K562 (cell line): ENCODE measurements at regions not wholly inside any gene's neighbourhood (a gene's known extent, or its start where the extent isn't known, plus 50 kb on each side); places are given as distances from the start of the nearest gene placed in this dataset.

Source experiments
- CHD2 ChIP-seq: IDR thresholded peaks from 2 replicates; pipeline ENCODE4 v1.6.1; 2011; ENCODE audit warnings: low read depth, low read length
- MCM3 ChIP-seq: fragments of 450-650 bp; IDR thresholded peaks from 2 replicates; pipeline ENCODE4 v1.6.1; 2016
- PRPF4 ChIP-seq: fragments of 200-400 bp; formaldehyde crosslinking; IDR thresholded peaks from one replicate; pipeline ENCODE4 v1.6.1; 2017; ENCODE audit warnings: low read length, low read depth, mild to moderate bottlenecking; ENCODE audit not compliant: insufficient read depth, poor library complexity, severe bottlenecking
- TF ChIP-seq, protein P1 (sequence below): IDR thresholded peaks from 3 replicates; pipeline ENCODE4 v1.6.1; 2011; ENCODE audit warnings: borderline replicate concordance, mild to moderate bottlenecking, moderate library complexity; ENCODE audit not compliant: insufficient read length; ENCODE audit errors: extremely low read depth
- TF ChIP-seq, protein P2 (sequence below): sonication (generic); formaldehyde crosslinking; IDR thresholded peaks from 2 replicates; pipeline ENCODE4 v1.8.1; 2023; ENCODE audit warnings: mild to moderate bottlenecking, missing genetic modification reagents
- TF ChIP-seq, protein P3 (sequence below): fragments of 250-450 bp; sonication (Bioruptor Pico); IDR thresholded peaks from 2 replicates; pipeline ENCODE4 v1.6.1; 2021; ENCODE audit warnings: mild to moderate bottlenecking
- TF ChIP-seq, protein P4 (sequence below): fragments of 450-650 bp; formaldehyde crosslinking; IDR thresholded peaks from 2 replicates; pipeline ENCODE4 v1.4.0; 2020; ENCODE audit warnings: mild to moderate bottlenecking, moderate library complexity

GRCh38 chr9:116084497-116084896 lies 69.1 kb upstream of the PAPPA start (continued):
- TF ChIP-seq, protein P1, sequence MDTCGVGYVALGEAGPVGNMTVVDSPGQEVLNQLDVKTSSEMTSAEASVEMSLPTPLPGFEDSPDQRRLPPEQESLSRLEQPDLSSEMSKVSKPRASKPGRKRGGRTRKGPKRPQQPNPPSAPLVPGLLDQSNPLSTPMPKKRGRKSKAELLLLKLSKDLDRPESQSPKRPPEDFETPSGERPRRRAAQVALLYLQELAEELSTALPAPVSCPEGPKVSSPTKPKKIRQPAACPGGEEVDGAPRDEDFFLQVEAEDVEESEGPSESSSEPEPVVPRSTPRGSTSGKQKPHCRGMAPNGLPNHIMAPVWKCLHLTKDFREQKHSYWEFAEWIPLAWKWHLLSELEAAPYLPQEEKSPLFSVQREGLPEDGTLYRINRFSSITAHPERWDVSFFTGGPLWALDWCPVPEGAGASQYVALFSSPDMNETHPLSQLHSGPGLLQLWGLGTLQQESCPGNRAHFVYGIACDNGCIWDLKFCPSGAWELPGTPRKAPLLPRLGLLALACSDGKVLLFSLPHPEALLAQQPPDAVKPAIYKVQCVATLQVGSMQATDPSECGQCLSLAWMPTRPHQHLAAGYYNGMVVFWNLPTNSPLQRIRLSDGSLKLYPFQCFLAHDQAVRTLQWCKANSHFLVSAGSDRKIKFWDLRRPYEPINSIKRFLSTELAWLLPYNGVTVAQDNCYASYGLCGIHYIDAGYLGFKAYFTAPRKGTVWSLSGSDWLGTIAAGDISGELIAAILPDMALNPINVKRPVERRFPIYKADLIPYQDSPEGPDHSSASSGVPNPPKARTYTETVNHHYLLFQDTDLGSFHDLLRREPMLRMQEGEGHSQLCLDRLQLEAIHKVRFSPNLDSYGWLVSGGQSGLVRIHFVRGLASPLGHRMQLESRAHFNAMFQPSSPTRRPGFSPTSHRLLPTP, result no peak
- no peak for TF ChIP-seq PRPF4
- TF ChIP-seq MCM3, result no peak
- no peak for TF ChIP-seq CHD2
- TF ChIP-seq, protein P2, sequence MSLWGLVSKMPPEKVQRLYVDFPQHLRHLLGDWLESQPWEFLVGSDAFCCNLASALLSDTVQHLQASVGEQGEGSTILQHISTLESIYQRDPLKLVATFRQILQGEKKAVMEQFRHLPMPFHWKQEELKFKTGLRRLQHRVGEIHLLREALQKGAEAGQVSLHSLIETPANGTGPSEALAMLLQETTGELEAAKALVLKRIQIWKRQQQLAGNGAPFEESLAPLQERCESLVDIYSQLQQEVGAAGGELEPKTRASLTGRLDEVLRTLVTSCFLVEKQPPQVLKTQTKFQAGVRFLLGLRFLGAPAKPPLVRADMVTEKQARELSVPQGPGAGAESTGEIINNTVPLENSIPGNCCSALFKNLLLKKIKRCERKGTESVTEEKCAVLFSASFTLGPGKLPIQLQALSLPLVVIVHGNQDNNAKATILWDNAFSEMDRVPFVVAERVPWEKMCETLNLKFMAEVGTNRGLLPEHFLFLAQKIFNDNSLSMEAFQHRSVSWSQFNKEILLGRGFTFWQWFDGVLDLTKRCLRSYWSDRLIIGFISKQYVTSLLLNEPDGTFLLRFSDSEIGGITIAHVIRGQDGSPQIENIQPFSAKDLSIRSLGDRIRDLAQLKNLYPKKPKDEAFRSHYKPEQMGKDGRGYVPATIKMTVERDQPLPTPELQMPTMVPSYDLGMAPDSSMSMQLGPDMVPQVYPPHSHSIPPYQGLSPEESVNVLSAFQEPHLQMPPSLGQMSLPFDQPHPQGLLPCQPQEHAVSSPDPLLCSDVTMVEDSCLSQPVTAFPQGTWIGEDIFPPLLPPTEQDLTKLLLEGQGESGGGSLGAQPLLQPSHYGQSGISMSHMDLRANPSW (CRISPR knock-in tag), result no peak
- TF ChIP-seq, protein P3, sequence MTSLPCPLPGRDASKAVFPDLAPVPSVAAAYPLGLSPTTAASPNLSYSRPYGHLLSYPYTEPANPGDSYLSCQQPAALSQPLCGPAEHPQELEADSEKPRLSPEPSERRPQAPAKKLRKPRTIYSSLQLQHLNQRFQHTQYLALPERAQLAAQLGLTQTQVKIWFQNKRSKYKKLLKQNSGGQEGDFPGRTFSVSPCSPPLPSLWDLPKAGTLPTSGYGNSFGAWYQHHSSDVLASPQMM (CRISPR knock-in tag), result no peak
- TF ChIP-seq, protein P4, sequence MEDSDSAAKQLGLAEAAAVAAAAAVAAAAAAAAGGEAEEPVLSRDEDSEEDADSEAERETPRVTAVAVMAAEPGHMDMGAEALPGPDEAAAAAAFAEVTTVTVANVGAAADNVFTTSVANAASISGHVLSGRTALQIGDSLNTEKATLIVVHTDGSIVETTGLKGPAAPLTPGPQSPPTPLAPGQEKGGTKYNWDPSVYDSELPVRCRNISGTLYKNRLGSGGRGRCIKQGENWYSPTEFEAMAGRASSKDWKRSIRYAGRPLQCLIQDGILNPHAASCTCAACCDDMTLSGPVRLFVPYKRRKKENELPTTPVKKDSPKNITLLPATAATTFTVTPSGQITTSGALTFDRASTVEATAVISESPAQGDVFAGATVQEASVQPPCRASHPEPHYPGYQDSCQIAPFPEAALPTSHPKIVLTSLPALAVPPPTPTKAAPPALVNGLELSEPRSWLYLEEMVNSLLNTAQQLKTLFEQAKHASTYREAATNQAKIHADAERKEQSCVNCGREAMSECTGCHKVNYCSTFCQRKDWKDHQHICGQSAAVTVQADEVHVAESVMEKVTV (CRISPR knock-in tag), result no peak
- TF ChIP-seq, all 486 proteins: peak for 0
